Heart left ventricle (tissue), 13 donors: ENCODE measurements at regions not wholly inside any gene's neighbourhood (a gene's known extent, or its start where the extent isn't known, plus 50 kb on each side); places are given as distances from the start of the nearest gene placed in this dataset.

Experiments used
- CTCF ChIP-seq, 12 donors: fragments of 200-600 bp; sonication (generic) in 4 of 12; IDR thresholded peaks; one replicate each; pipeline versions ENCODE4 v1.5.0 to v1.8.0; 2018 to 2022; ENCODE audit warnings: antibody characterized with exemption in 12 of 12, mild to moderate bottlenecking in 5 of 12
- POLR2A ChIP-seq, 2 donors: fragments of 450-650 bp; IDR thresholded peaks; one replicate each; pipeline ENCODE4 v1.6.1; 2017; ENCODE audit warnings: antibody characterized with exemption in 2 of 2, mild to moderate bottlenecking in 2 of 2, moderate library complexity in 2 of 2
- donor health status: ischemic (EF 13 %, LVEDD 7.1; RV severe dilation, severe dysfunction).
- donor health status: DM: no; HTN: yes; CAD: no.
- donor health status: DM: no; HTN: no; CAD: no.
- donor health status: ischemic (EF 25% LVEDD 6.9; RV normal size, moderate dysfunction).
- donor health status: ischemic (EF 25% LVEDD 5.7; RV mildly dilated, moderate dysfunction).
- donor health status: ischemic (EF 35%, LVEDD 5.7; RV mildly dilated, moderate dysfunction).
- donor health status: nonischemic (EF 11% LVEDD 7.7; RV severe dilation, severe dysfunction).
- donor health status: DM: yes; HTN: yes; CAD: no.
- donor health status: PGD.
- donor health status: ischemic (EF 29% LVEDD 5.4; RV normal size, mild dysfunction).
- donor health status: nonischemic (EF 23%, LVEDD 6.1; RV moderate dilation, normal function).

GRCh38 chr2:220227266-220227920 is 600.0 kb downstream of the SLC4A3 start:
- no peak for TF ChIP-seq CTCF (IDR thresholded peaks at IDR 0.05)
- TF ChIP-seq POLR2A (IDR thresholded peaks at IDR 0.05), result no peak
